HCT116 (cell line): ENCODE measurements at regions not wholly inside any gene's neighbourhood (a gene's known extent, or its start where the extent isn't known, plus 50 kb on each side); places are given as distances from the start of the nearest gene placed in this dataset.

Source experiments
- CBX3 ChIP-seq: IDR thresholded peaks from 2 replicates; pipeline ENCODE4 v1.6.1; 2012; ENCODE audit warnings: low read depth
- CTCF ChIP-seq, 3 experiments: fragments of 200-600 bp in 1 of 3; sonication (generic) in 1 of 3; IDR thresholded peaks in 2 of 3; conservative IDR thresholded peaks in 1 of 3; 2 replicates each; pipeline ENCODE4 v1.5.1; 2012 to 2017; ENCODE audit warnings: low read depth in 2 of 3, low read length in 2 of 3, antibody characterized with exemption in 1 of 3, borderline replicate concordance in 1 of 3, control low read depth in 1 of 3, mild to moderate bottlenecking in 1 of 3, mixed read lengths in 1 of 3, mixed run types in 1 of 3, moderate library complexity in 1 of 3; ENCODE audit not compliant: insufficient read depth in 1 of 3
- ELF1 ChIP-seq: IDR thresholded peaks from 2 replicates; pipeline ENCODE4 v1.6.1; 2012; ENCODE audit warnings: low read depth, borderline replicate concordance
- EZH2 ChIP-seq: fragments of 200-600 bp; sonication (generic); IDR thresholded peaks from 2 replicates; pipeline ENCODE4 v1.6.1; 2017; ENCODE audit warnings: antibody characterized with exemption, mixed run types
- JUND ChIP-seq: IDR thresholded peaks from 2 replicates; pipeline ENCODE4 v1.6.1; 2012
- POLR2A ChIP-seq: IDR thresholded peaks from 2 replicates; pipeline ENCODE4 v1.7.0; 2011; ENCODE audit warnings: borderline replicate concordance; ENCODE audit not compliant: insufficient read depth, insufficient read length; ENCODE audit errors: extremely low read depth
- POLR2AphosphoS5 ChIP-seq: IDR thresholded peaks from 2 replicates; pipeline ENCODE4 v1.6.1; 2011; ENCODE audit warnings: mild to moderate bottlenecking, low read depth, low read length, moderate library complexity
- SIN3A ChIP-seq: IDR thresholded peaks from 2 replicates; pipeline ENCODE4 v1.6.1; 2012; ENCODE audit warnings: low read depth
- TCF7L2 ChIP-seq: IDR thresholded peaks from 2 replicates; pipeline ENCODE4 v1.7.0; 2011; ENCODE audit warnings: borderline replicate concordance, inconsistent platforms; ENCODE audit not compliant: insufficient read depth, insufficient read length; ENCODE audit errors: extremely low read depth
- YY1 ChIP-seq: IDR thresholded peaks from 2 replicates; pipeline ENCODE4 v1.6.1; 2011; ENCODE audit warnings: low read length, low read depth, moderate library complexity, mild to moderate bottlenecking; ENCODE audit not compliant: insufficient replicate concordance; ENCODE audit errors: extremely low read depth
- ZFX ChIP-seq: fragments of 450-650 bp; IDR thresholded peaks from 2 replicates; pipeline ENCODE4 v1.6.1; 2017
- ZNF274 ChIP-seq: fragments of 200-500 bp; sonication (Bioruptor generic); IDR thresholded peaks from 2 replicates; pipeline ENCODE4 v1.6.1; 2014; ENCODE audit warnings: mild to moderate bottlenecking, low read depth, low read length, inconsistent platforms
- TF ChIP-seq, protein P1 (sequence below): IDR thresholded peaks from 2 replicates; pipeline ENCODE4 v1.6.1; 2012; ENCODE audit warnings: low read depth
- TF ChIP-seq, protein P2 (sequence below): IDR thresholded peaks from 2 replicates; pipeline ENCODE4 v1.6.1; 2012

GRCh38 chr6:129943637-129944271 is 74.6 kb upstream of the L3MBTL3 start:
- TF ChIP-seq YY1 (no peak), CTCF (IDR thresholded peaks at IDR 0.05 in 2 of 3, conservative IDR thresholded peaks at IDR 0.05 in 1 of 3; ENCODE audit: borderline replicate concordance in 1 of 3, insufficient read depth in 1 of 3, low read depth in 2 of 3, low read length in 2 of 3) (no peak), SIN3A (no peak), ELF1 (no peak), POLR2A (no peak), TCF7L2 (no peak), JUND (no peak), POLR2AphosphoS5 (no peak), ZNF274 (no peak), EZH2 (no peak), CBX3 (no peak), ZFX (no peak)
- TF ChIP-seq, protein P1, sequence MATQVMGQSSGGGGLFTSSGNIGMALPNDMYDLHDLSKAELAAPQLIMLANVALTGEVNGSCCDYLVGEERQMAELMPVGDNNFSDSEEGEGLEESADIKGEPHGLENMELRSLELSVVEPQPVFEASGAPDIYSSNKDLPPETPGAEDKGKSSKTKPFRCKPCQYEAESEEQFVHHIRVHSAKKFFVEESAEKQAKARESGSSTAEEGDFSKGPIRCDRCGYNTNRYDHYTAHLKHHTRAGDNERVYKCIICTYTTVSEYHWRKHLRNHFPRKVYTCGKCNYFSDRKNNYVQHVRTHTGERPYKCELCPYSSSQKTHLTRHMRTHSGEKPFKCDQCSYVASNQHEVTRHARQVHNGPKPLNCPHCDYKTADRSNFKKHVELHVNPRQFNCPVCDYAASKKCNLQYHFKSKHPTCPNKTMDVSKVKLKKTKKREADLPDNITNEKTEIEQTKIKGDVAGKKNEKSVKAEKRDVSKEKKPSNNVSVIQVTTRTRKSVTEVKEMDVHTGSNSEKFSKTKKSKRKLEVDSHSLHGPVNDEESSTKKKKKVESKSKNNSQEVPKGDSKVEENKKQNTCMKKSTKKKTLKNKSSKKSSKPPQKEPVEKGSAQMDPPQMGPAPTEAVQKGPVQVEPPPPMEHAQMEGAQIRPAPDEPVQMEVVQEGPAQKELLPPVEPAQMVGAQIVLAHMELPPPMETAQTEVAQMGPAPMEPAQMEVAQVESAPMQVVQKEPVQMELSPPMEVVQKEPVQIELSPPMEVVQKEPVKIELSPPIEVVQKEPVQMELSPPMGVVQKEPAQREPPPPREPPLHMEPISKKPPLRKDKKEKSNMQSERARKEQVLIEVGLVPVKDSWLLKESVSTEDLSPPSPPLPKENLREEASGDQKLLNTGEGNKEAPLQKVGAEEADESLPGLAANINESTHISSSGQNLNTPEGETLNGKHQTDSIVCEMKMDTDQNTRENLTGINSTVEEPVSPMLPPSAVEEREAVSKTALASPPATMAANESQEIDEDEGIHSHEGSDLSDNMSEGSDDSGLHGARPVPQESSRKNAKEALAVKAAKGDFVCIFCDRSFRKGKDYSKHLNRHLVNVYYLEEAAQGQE, result no peak
- TF ChIP-seq, protein P2, sequence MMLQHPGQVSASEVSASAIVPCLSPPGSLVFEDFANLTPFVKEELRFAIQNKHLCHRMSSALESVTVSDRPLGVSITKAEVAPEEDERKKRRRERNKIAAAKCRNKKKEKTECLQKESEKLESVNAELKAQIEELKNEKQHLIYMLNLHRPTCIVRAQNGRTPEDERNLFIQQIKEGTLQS, result no peak
